Adrenal gland (tissue), 9 donors: ENCODE measurements at regions not wholly inside any gene's neighbourhood (a gene's known extent, or its start where the extent isn't known, plus 50 kb on each side); places are given as distances from the start of the nearest gene placed in this dataset.

ENCODE experiments used
- DNase-seq, 7 donors: peaks; one replicate each; pipeline ENCODE4 v3.0.0-alpha.2; 2019 to 2020
- H3K27ac ChIP-seq, 5 donors: fragments of 200-600 bp; sonication (generic) in 4 of 5; 1 replicate in 3 of 5; 2 replicates in 2 of 5; pipeline versions ENCODE4 v1.5.1 to v1.8.0; 2016 to 2020; ENCODE audit warnings: mild to moderate bottlenecking in 1 of 5
- H3K27me3 ChIP-seq: fragments of 200-600 bp; 2 replicates; pipeline ENCODE4 v1.8.0; 2021
- H3K36me3 ChIP-seq, 2 donors: fragments of 200-600 bp; replicated peaks in 1 of 2; 1 replicate in 1 of 2; 2 replicates in 1 of 2; pipeline versions ENCODE4 v1.5.1 to v1.8.0; 2018 to 2022
- H3K4me1 ChIP-seq, 2 donors: fragments of 200-600 bp; replicated peaks in 1 of 2; 1 replicate in 1 of 2; 2 replicates in 1 of 2; pipeline versions ENCODE4 v1.5.1 to v1.8.0; 2018 to 2021
- H3K4me3 ChIP-seq, 4 donors: fragments of 200-600 bp; sonication (generic) in 3 of 4; one replicate each; pipeline ENCODE4 v1.5.1; 2016 to 2018
- H3K9me3 ChIP-seq, 3 donors: fragments of 200-600 bp; sonication (generic) in 1 of 3; replicated peaks in 1 of 3; 1 replicate in 2 of 3; 2 replicates in 1 of 3; pipeline versions ENCODE4 v1.5.1 to v1.8.0; 2016 to 2021
- CTCF ChIP-seq, 6 experiments: fragments of 450-650 bp in 4 of 6; fragments of 200-600 bp in 2 of 6; sonication (generic) in 1 of 6; IDR thresholded peaks; 1 replicate in 5 of 6; 2 replicates in 1 of 6; pipeline versions ENCODE4 v1.5.1 to v1.8.0; 2016 to 2021; ENCODE audit warnings: antibody characterized with exemption in 6 of 6, mild to moderate bottlenecking in 2 of 6, moderate library complexity in 1 of 6
- POLR2A ChIP-seq, 2 donors: fragments of 450-650 bp; IDR thresholded peaks; one replicate each; pipeline ENCODE4 v1.6.1; 2017; ENCODE audit warnings: antibody characterized with exemption in 2 of 2, mild to moderate bottlenecking in 2 of 2, moderate library complexity in 1 of 2
- WGBS, 4 donors: extraction: QIAGEN DNeasy Blood & Tissue Kit in 2 of 4; methylation state at CpG; one replicate each; pipeline versions ENCODE4 v1.1.5 to v1.1.7; 2013 to 2017; 5-methylcytosine and 5-hydroxymethylcytosine counted together
- intact Hi-C, 2 donors: fragments of 100-400 bp; cut with DNase I; formaldehyde crosslinking; loops; one replicate each; pipeline versions ENCODE4 v1.14.1 to v1.15.0; 2022 to 2023
- donor health status: healthy with polysubstance abuse.
- donor health status: Bipolar disorder and iron deficiency.
- donor health status: DM: yes; HTN: yes; CAD: no.
- donor health status: DM: no; HTN: no; CAD: no.
- donor health status: DM: no; HTN: no; CAD: no.

- no peaks in the 10 kb centered on the region for H3K27me3 ChIP-seq
- H3K9me3 ChIP-seq: no peaks in the 10 kb centered on the region
- TF ChIP-seq CTCF (IDR thresholded peaks at IDR 0.05): no peak
- no peak for TF ChIP-seq POLR2A (IDR thresholded peaks at IDR 0.05)
- intact Hi-C loops: no loop called here
- no peaks in the 10 kb centered on the region for H3K36me3 ChIP-seq
- H3K4me1 ChIP-seq: peaks cover 0 to 7% of the 10 kb centered on the region in 2 donors
- no peak for DNase-seq
- H3K4me3 ChIP-seq: no peak overlapping the region
- H3K27ac ChIP-seq: no peak overlapping the region
Observed at GRCh38 chr3:148451969-148452368, 245.7 kb upstream of the AGTR1 start.

- no peaks in the 10 kb centered on the region for H3K9me3 ChIP-seq
- DNase-seq: no peak
- intact Hi-C loops: no loop called here
- no peak overlapping the region for H3K27ac ChIP-seq
- WGBS, 4 donors: 21 to 32% (median 25%) methylated on average over 3 of the region's 3 CpGs
- TF ChIP-seq CTCF (IDR thresholded peaks at IDR 0.05): no peak
- TF ChIP-seq POLR2A (IDR thresholded peaks at IDR 0.05): no peak
- no peaks in the 10 kb centered on the region for H3K27me3 ChIP-seq
- H3K4me3 ChIP-seq: no peak overlapping the region
- H3K36me3 ChIP-seq: no peaks in the 10 kb centered on the region
- peaks cover 0 to 7% of the 10 kb centered on the region in 2 donors for H3K4me1 ChIP-seq
Observed at GRCh38 chr3:148453781-148454191, 243.9 kb upstream of the AGTR1 start.

GRCh38 chr3:148455098-148455497 lies 242.6 kb upstream of the AGTR1 start:
- DNase-seq: no peak
- H3K36me3 ChIP-seq: no peaks in the 10 kb centered on the region
- H3K27me3 ChIP-seq: no peaks in the 10 kb centered on the region
- H3K27ac ChIP-seq: no peak overlapping the region
- 71 to 78% (median 75%) methylated on average over 4 of the region's 4 CpGs for whole genome bisulfite sequencing, 4 donors
- TF ChIP-seq POLR2A (IDR thresholded peaks at IDR 0.05) (no peak), CTCF (IDR thresholded peaks at IDR 0.05) (no peak)
- H3K4me3 ChIP-seq: no peak overlapping the region
- intact Hi-C loops: no loop called here
- no peaks in the 10 kb centered on the region for H3K9me3 ChIP-seq
- peaks cover 0 to 7% of the 10 kb centered on the region in 2 donors for H3K4me1 ChIP-seq

- WGBS, 4 donors: 64 to 81% (median 68%) methylated on average over 1 of the region's 1 CpG
- DNase-seq: no peak
- TF ChIP-seq POLR2A (IDR thresholded peaks at IDR 0.05): no peak
- TF ChIP-seq CTCF (IDR thresholded peaks at IDR 0.05): no peak
Observed at GRCh38 chr3:148457886-148458285, 239.8 kb upstream of the AGTR1 start.

More at GRCh38 chr3:148457886-148458285, 239.8 kb upstream of the AGTR1 start:
- Histone ChIP-seq H3K36me3 (no peaks in the 10 kb centered on the region), H3K9me3 (no peaks in the 10 kb centered on the region), H3K27me3 (no peaks in the 10 kb centered on the region), H3K27ac (no peak overlapping the region), H3K4me1 (peaks cover 0 to 7% of the 10 kb centered on the region in 2 donors), H3K4me3 (no peak overlapping the region)
- intact Hi-C loops: no loop called here
